IMR-90 (cell line): ENCODE measurements at regions not wholly inside any gene's neighbourhood (a gene's known extent, or its start where the extent isn't known, plus 50 kb on each side); places are given as distances from the start of the nearest gene placed in this dataset.

Experiments
- ATAC-seq: fragments of 200-7000 bp; cut with Tn5 transposase; 2 replicates; pipeline ENCODE4 v1.9.1; 2020; ENCODE audit warnings: low read depth, mild to moderate bottlenecking, moderate library complexity
- BruUV-seq: library from RNA; stranded (reverse); fragments of 400-500 nt; replicated peaks from 2 replicates; lab custom pipeline; 2021; lab: Mats Ljungman, UMichigan
- CTCF ChIA-PET: fragments of 300-600 bp; formaldehyde crosslinking; extraction: SDS; loops from one replicate; lab custom pipeline; 2021; ENCODE audit warnings: antibody characterized with exemption; lab: Yijun Ruan, JAX
- POLR2A ChIA-PET: fragments of 300-600 bp; sonication (Branson Sonifier 250); formaldehyde crosslinking; loops from one replicate; lab custom pipeline; 2022; ENCODE audit warnings: antibody characterized with exemption; ENCODE audit not compliant: unreplicated experiment; lab: Charles Lee
- DNase-seq: peaks from one replicate; pipeline ENCODE4 v3.0.0; 2013
- H2AFZ ChIP-seq: replicated peaks from 2 replicates; pipeline ENCODE3; 2013; ENCODE audit warnings: low read length, mild to moderate bottlenecking; ENCODE audit not compliant: poor library complexity
- H2AK5ac ChIP-seq: 2 replicates; pipeline ENCODE4 v1.6.1; 2013; ENCODE audit warnings: low read depth, low read length, inconsistent platforms
- H2AK9ac ChIP-seq: replicated peaks from 2 replicates; pipeline ENCODE3; 2013; ENCODE audit warnings: mild to moderate bottlenecking, low read depth, low read length, moderate library complexity; ENCODE audit not compliant: poor library complexity
- H2BK120ac ChIP-seq: 2 replicates; pipeline ENCODE4 v1.6.1; 2013; ENCODE audit warnings: low read depth, low read length, inconsistent platforms
- H2BK15ac ChIP-seq: 3 replicates; pipeline ENCODE4 v1.6.1; 2013; ENCODE audit warnings: low read depth, low read length, inconsistent platforms
- H2BK20ac ChIP-seq: 2 replicates; pipeline ENCODE4 v1.6.1; 2013; ENCODE audit warnings: low read depth, mild to moderate bottlenecking, inconsistent platforms, low read length, moderate library complexity
- H2BK5ac ChIP-seq: 2 replicates; pipeline ENCODE4 v1.6.1; 2013; ENCODE audit warnings: mild to moderate bottlenecking, low read depth, low read length, inconsistent platforms; ENCODE audit not compliant: poor library complexity, severe bottlenecking
- H3K14ac ChIP-seq: replicated peaks from 2 replicates; pipeline ENCODE4 v1.6.1; 2013; ENCODE audit warnings: low read depth, low read length, inconsistent platforms
- H3K18ac ChIP-seq: 2 replicates; pipeline ENCODE4 v1.6.1; 2013; ENCODE audit warnings: low read depth, low read length, control low read depth
- H3K23ac ChIP-seq: 2 replicates; pipeline ENCODE4 v1.6.1; 2013; ENCODE audit warnings: low read depth, low read length, inconsistent platforms
- H3K27ac ChIP-seq: 2 replicates; pipeline ENCODE4 v1.5.1; 2013; ENCODE audit warnings: mild to moderate bottlenecking, control low read depth, low read length; ENCODE audit not compliant: insufficient read depth
- H3K27me3 ChIP-seq: 2 replicates; pipeline ENCODE4 v1.6.1; 2013; ENCODE audit warnings: low read length; ENCODE audit not compliant: control insufficient read depth, insufficient read depth
- H3K36me3 ChIP-seq: 2 replicates; pipeline ENCODE4 v1.6.1; 2013; ENCODE audit warnings: low read length, mixed read lengths; ENCODE audit not compliant: control insufficient read depth, insufficient read depth
- H3K4ac ChIP-seq: 2 replicates; pipeline ENCODE4 v1.6.1; 2013; ENCODE audit warnings: low read depth, low read length, inconsistent platforms
- H3K4me1 ChIP-seq: 2 replicates; pipeline ENCODE4 v1.6.1; 2013; ENCODE audit warnings: low read length, mixed read lengths; ENCODE audit not compliant: control insufficient read depth, insufficient read depth
- H3K4me2 ChIP-seq: 2 replicates; pipeline ENCODE4 v1.6.1; 2013; ENCODE audit warnings: low read depth, mild to moderate bottlenecking, control low read depth, low read length, moderate library complexity
- H3K4me3 ChIP-seq: 2 replicates; pipeline ENCODE4 v1.5.1; 2013; ENCODE audit warnings: low read depth, mild to moderate bottlenecking, control low read depth, low read length, moderate library complexity; ENCODE audit not compliant: insufficient read depth
- H3K56ac ChIP-seq: 2 replicates; pipeline ENCODE4 v1.6.1; 2013; ENCODE audit warnings: low read length, inconsistent platforms; ENCODE audit not compliant: insufficient read depth; ENCODE audit errors: extremely low read depth
- H3K79me1 ChIP-seq, 2 experiments: 2 replicates each; pipeline ENCODE4 v1.6.1; 2013; ENCODE audit warnings: low read length in 2 of 2, inconsistent platforms in 1 of 2, low read depth in 1 of 2
- H3K9ac ChIP-seq: 2 replicates; pipeline ENCODE4 v1.6.1; 2013; ENCODE audit warnings: low read depth, low read length, control low read depth
- H3K9me1 ChIP-seq: 2 replicates; pipeline ENCODE4 v1.6.1; 2013; ENCODE audit warnings: low read length, inconsistent platforms; ENCODE audit not compliant: insufficient read depth
- H3K9me3 ChIP-seq: 2 replicates; pipeline ENCODE4 v1.6.1; 2013; ENCODE audit warnings: low read length; ENCODE audit not compliant: control insufficient read depth, insufficient read depth
- H4K20me1 ChIP-seq: 2 replicates; pipeline ENCODE4 v1.6.1; 2013; ENCODE audit warnings: low read length, inconsistent platforms; ENCODE audit not compliant: insufficient read depth
- H4K5ac ChIP-seq: 2 replicates; pipeline ENCODE4 v1.6.1; 2013; ENCODE audit warnings: mild to moderate bottlenecking, low read depth, low read length, control low read depth
- H4K8ac ChIP-seq, 2 experiments: 2 replicates each; pipeline ENCODE4 v1.6.1; 2013; ENCODE audit warnings: low read depth in 2 of 2, low read length in 2 of 2, control low read depth in 1 of 2, inconsistent platforms in 1 of 2
- H4K91ac ChIP-seq: 2 replicates; pipeline ENCODE4 v1.6.1; 2013; ENCODE audit warnings: low read depth, low read length, inconsistent platforms; ENCODE audit not compliant: insufficient read depth
- BHLHE40 ChIP-seq: fragments of 150-350 bp; IDR thresholded peaks from 2 replicates; pipeline ENCODE4 v1.6.1; 2016; ENCODE audit warnings: mild to moderate bottlenecking, low read depth, low read length
- FOS ChIP-seq: fragments of 150-350 bp; IDR thresholded peaks from 2 replicates; pipeline ENCODE4 v1.6.1; 2016; ENCODE audit warnings: low read depth, low read length
- MAFK ChIP-seq: IDR thresholded peaks from 2 replicates; pipeline ENCODE4 v1.6.1; 2012; ENCODE audit warnings: low read depth, low read length, improper control_type of control experiment
- NFE2L2 ChIP-seq: fragments of 150-350 bp; IDR thresholded peaks from 2 replicates; pipeline ENCODE4 v1.6.1; 2016; ENCODE audit warnings: low read depth, mild to moderate bottlenecking, low read length
- RAD21 ChIP-seq: IDR thresholded peaks from 2 replicates; pipeline ENCODE4 v1.6.1; 2012; ENCODE audit warnings: low read length, improper control_type of control experiment
- RCOR1 ChIP-seq: IDR thresholded peaks from 2 replicates; pipeline ENCODE4 v1.6.1; 2012; ENCODE audit warnings: mild to moderate bottlenecking, low read length, improper control_type of control experiment; ENCODE audit not compliant: insufficient replicate concordance
- SMC3 ChIP-seq: fragments of 150-350 bp; IDR thresholded peaks from 2 replicates; pipeline ENCODE4 v1.6.1; 2016; ENCODE audit warnings: low read depth, mild to moderate bottlenecking, antibody characterized with exemption, low read length, moderate library complexity
- USF2 ChIP-seq: fragments of 150-350 bp; IDR thresholded peaks from 2 replicates; pipeline ENCODE4 v1.6.1; 2017; ENCODE audit warnings: mild to moderate bottlenecking, antibody characterized with exemption, low read length, low read depth
- WGBS, 2 experiments: methylation state at CpG; one replicate each; pipeline versions ENCODE4 v1.1.5 to v1.1.7; 2013; ENCODE audit warnings: missing lambda C conversion rate in 2 of 2; ENCODE audit not compliant: insufficient read length in 1 of 2; ENCODE audit errors: extremely low coverage in 2 of 2; 5-methylcytosine and 5-hydroxymethylcytosine counted together
- dilution Hi-C: fragments of 300-500 bp; cut with HindIII; formaldehyde crosslinking; loops from one replicate; pipeline ENCODE4 v1.14.3; 2018; ENCODE audit warnings: low sequenced_read_pairs; ENCODE audit not compliant: unreplicated experiment
- in situ Hi-C: fragments of 300-500 bp; cut with MboI; formaldehyde crosslinking; loops from 3 replicates; pipeline ENCODE4 v1.14.3; 2019; ENCODE audit warnings: low sequenced_read_pairs, inconsistent platforms, mixed read lengths
- intact Hi-C: fragments of 100-400 bp; cut with micrococcal nuclease; formaldehyde crosslinking; loops from 2 replicates; pipeline ENCODE4 v1.10.0; 2022

GRCh38 chr2:60023256-60023985 lies 530.0 kb downstream of the BCL11A start:
- WGBS, 2 experiments: no CpG with 5 or more reads among the region's 5 CpGs
- no peak overlapping the region for H3K27ac ChIP-seq
- dilution Hi-C loops (no loop called here), intact Hi-C loops (no loop called here), in situ Hi-C loops (no loop called here)
- ChIA-PET POLR2A (no interaction called here), CTCF (no interaction called here)
- no peaks in the 10 kb centered on the region for H4K20me1 ChIP-seq
- no peak overlapping the region for H3K4me3 ChIP-seq
- H3K14ac ChIP-seq: no peak overlapping the region
- no peaks in the 10 kb centered on the region for H3K9me1 ChIP-seq
- H3K4me2 ChIP-seq: no peak overlapping the region
- H2AFZ ChIP-seq: no peak overlapping the region
- H3K4ac ChIP-seq: no peak overlapping the region
- no peaks in the 10 kb centered on the region for H3K4me1 ChIP-seq
- no TSS peak for BruUV-seq
- H3K36me3 ChIP-seq: no peaks in the 10 kb centered on the region
- H4K8ac ChIP-seq: no peak overlapping the region
- no peak overlapping the region for H3K18ac ChIP-seq
- H2BK120ac ChIP-seq: no peak overlapping the region
- H3K79me1 ChIP-seq: no peaks in the 10 kb centered on the region
- H4K5ac ChIP-seq: no peak overlapping the region
- DNase-seq (no peak), ATAC-seq (no peak)
- no peak overlapping the region for H2BK15ac ChIP-seq
- H3K27me3 ChIP-seq: no peaks in the 10 kb centered on the region
- no peak overlapping the region for H3K23ac ChIP-seq
- H2BK5ac ChIP-seq: no peak overlapping the region
- no peak overlapping the region for H3K56ac ChIP-seq
- no peak overlapping the region for H2BK20ac ChIP-seq
- no peak overlapping the region for H4K91ac ChIP-seq
- H3K9ac ChIP-seq: no peak overlapping the region
- H2AK9ac ChIP-seq: no peak overlapping the region
- TF ChIP-seq FOS: no peak
- no peak for TF ChIP-seq RAD21
- no peak for TF ChIP-seq MAFK
- no peak for TF ChIP-seq BHLHE40
- TF ChIP-seq RCOR1: no peak
- no peak for TF ChIP-seq NFE2L2
- TF ChIP-seq SMC3: no peak
- TF ChIP-seq USF2: no peak
- H3K9me3 ChIP-seq: peaks cover 8% of the 10 kb centered on the region; the same call in 1 of the 2 replicates
- H2AK5ac ChIP-seq: no peak overlapping the region
